ENCODE measurements at regions not wholly inside any gene's neighbourhood (a gene's known extent, or its start where the extent isn't known, plus 50 kb on each side); places are given as distances from the start of the nearest gene placed in this dataset.

- DNase-seq: no peak
- Histone ChIP-seq H3K79me2 (ENCODE audit: low read length) (no peaks in the 10 kb centered on the region), H3K36me3 (ENCODE audit: low read depth, low read length) (no peaks in the 10 kb centered on the region), H3K9ac (ENCODE audit: low read length) (no peak overlapping the region), H4K20me1 (ENCODE audit: low read length) (no peaks in the 10 kb centered on the region), H3F3A (ENCODE audit: low read length, unreplicated experiment) (no peaks in the 10 kb centered on the region), H3K9me3 (ENCODE audit: low read length) (no peaks in the 10 kb centered on the region), H3K4me1 (ENCODE audit: insufficient read depth, low read length) (no peaks in the 10 kb centered on the region), H2AFZ (ENCODE audit: low read length) (no peak overlapping the region), H3K4me3 (ENCODE audit: low read length) (no peak overlapping the region), H3K27ac (ENCODE audit: low read length) (no peak overlapping the region), H3K27me3 (ENCODE audit: low read length) (no peaks in the 10 kb centered on the region), H3K4me2 (ENCODE audit: low read length) (no peak overlapping the region), H3K9me2 (replicated peaks; ENCODE audit: low read length) (no peaks in the 10 kb centered on the region)
- intact Hi-C loops (cut with micrococcal nuclease): no loop called here
- ATAC-seq: no peak
- TF ChIP-seq CTCF (conservative IDR thresholded peaks at IDR 0.05; ENCODE audit: low read depth, low read length) (no peak), EZH2 (IDR thresholded peaks at IDR 0.05; ENCODE audit: low read length, unreplicated experiment) (no peak), EZH2phosphoT487 (IDR thresholded peaks at IDR 0.05; ENCODE audit: borderline replicate concordance, low read length) (no peak)
- BruUV-seq (replicated peaks): no TSS peak
- ChIA-PET CTCF (no interaction called here), POLR2A (ENCODE audit: unreplicated experiment) (no interaction called here)
These were observed 208.4 kb downstream of the FIGN start for GRCh38 chr2:163527381-163527780.

GRCh38 chr2:163518762-163519161, 217.0 kb downstream of the FIGN start:
- TF ChIP-seq CTCF (conservative IDR thresholded peaks at IDR 0.05; ENCODE audit: low read depth, low read length) (no peak), EZH2phosphoT487 (IDR thresholded peaks at IDR 0.05; ENCODE audit: borderline replicate concordance, low read length) (no peak), EZH2 (IDR thresholded peaks at IDR 0.05; ENCODE audit: low read length, unreplicated experiment) (no peak)
- Histone ChIP-seq H3F3A (ENCODE audit: low read length, unreplicated experiment) (no peaks in the 10 kb centered on the region), H3K36me3 (ENCODE audit: low read depth, low read length) (no peaks in the 10 kb centered on the region), H3K4me3 (ENCODE audit: low read length) (no peak overlapping the region), H3K27ac (ENCODE audit: low read length) (no peak overlapping the region), H3K79me2 (ENCODE audit: low read length) (no peaks in the 10 kb centered on the region), H3K9me3 (ENCODE audit: low read length) (no peaks in the 10 kb centered on the region), H3K9me2 (replicated peaks; ENCODE audit: low read length) (no peaks in the 10 kb centered on the region), H3K9ac (ENCODE audit: low read length) (no peak overlapping the region), H3K4me2 (ENCODE audit: low read length) (no peak overlapping the region), H3K4me1 (ENCODE audit: insufficient read depth, low read length) (no peaks in the 10 kb centered on the region), H4K20me1 (ENCODE audit: low read length) (no peaks in the 10 kb centered on the region), H2AFZ (ENCODE audit: low read length) (no peak overlapping the region), H3K27me3 (ENCODE audit: low read length) (peaks cover 27% of the 10 kb centered on the region)
- intact Hi-C loops (cut with micrococcal nuclease): no loop called here
- DNase-seq (no peak), ATAC-seq (no peak)
- POLR2A ChIA-PET (ENCODE audit: unreplicated experiment): no interaction called here
- no TSS peak for BruUV-seq (replicated peaks)
- CTCF ChIA-PET: no interaction called here

GRCh38 chr2:163515836-163516235, 220.0 kb downstream of the FIGN start:
- Histone ChIP-seq H3K27ac (ENCODE audit: low read length) (no peak overlapping the region), H2AFZ (ENCODE audit: low read length) (no peak overlapping the region), H3K9me2 (replicated peaks; ENCODE audit: low read length) (no peaks in the 10 kb centered on the region), H3K4me1 (ENCODE audit: insufficient read depth, low read length) (no peaks in the 10 kb centered on the region), H3K36me3 (ENCODE audit: low read depth, low read length) (no peaks in the 10 kb centered on the region), H3K79me2 (ENCODE audit: low read length) (no peaks in the 10 kb centered on the region), H3F3A (ENCODE audit: low read length, unreplicated experiment) (no peaks in the 10 kb centered on the region), H3K9me3 (ENCODE audit: low read length) (no peaks in the 10 kb centered on the region), H3K4me2 (ENCODE audit: low read length) (no peak overlapping the region), H4K20me1 (ENCODE audit: low read length) (no peaks in the 10 kb centered on the region), H3K9ac (ENCODE audit: low read length) (no peak overlapping the region), H3K27me3 (ENCODE audit: low read length) (peaks cover 26% of the 10 kb centered on the region), H3K4me3 (ENCODE audit: low read length) (no peak overlapping the region)
- no TSS peak for BruUV-seq (replicated peaks)
- ATAC-seq (no peak), DNase-seq (no peak)
- ChIA-PET POLR2A (ENCODE audit: unreplicated experiment) (no interaction called here), CTCF (no interaction called here)
- no peak for TF ChIP-seq EZH2phosphoT487 (IDR thresholded peaks at IDR 0.05; ENCODE audit: borderline replicate concordance, low read length)
- TF ChIP-seq CTCF (conservative IDR thresholded peaks at IDR 0.05; ENCODE audit: low read depth, low read length): no peak
- TF ChIP-seq EZH2 (IDR thresholded peaks at IDR 0.05; ENCODE audit: low read length, unreplicated experiment): no peak
- intact Hi-C loops (cut with micrococcal nuclease): no loop called here

All from PC-3 (cell line).